MM.1S (cell line): ENCODE measurements at regions not wholly inside any gene's neighbourhood (a gene's known extent, or its start where the extent isn't known, plus 50 kb on each side); places are given as distances from the start of the nearest gene placed in this dataset.

ENCODE experiments used
- CTCF ChIP-seq: fragments of 300-600 bp; sonication (generic); IDR thresholded peaks from 2 replicates; pipeline ENCODE4 v1.5.1; 2016; ENCODE audit warnings: antibody characterized with exemption, low read length, mixed read lengths
- EZH2phosphoT487 ChIP-seq: fragments of 300-600 bp; sonication (generic); IDR thresholded peaks from 2 replicates; pipeline ENCODE4 v1.6.1; 2018; ENCODE audit warnings: antibody characterized with exemption, low read length

DNA sequence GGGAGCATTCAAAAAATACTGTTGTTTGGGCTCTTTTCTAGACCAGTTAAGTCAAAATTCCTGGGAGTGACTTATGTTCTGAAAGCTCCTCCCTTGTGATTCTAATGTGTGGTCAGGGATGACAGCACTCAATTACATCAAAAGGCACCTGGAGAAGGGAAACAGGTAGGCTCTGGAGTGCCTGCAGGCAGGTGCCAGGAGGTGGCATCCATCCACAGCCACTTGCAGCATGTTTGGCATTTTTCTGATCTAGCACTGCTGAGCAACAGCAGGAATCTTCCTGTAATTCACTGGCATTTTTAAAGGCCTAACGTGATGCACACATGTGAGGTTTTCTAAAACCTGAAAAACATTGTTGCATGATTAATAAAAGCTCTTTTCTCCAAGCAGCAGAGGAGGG, 94.6 kb downstream of the CCNA1 start:
- TF ChIP-seq CTCF (no peak), EZH2phosphoT487 (no peak)
